DND-41 (cell line): ENCODE measurements at regions not wholly inside any gene's neighbourhood (a gene's known extent, or its start where the extent isn't known, plus 50 kb on each side); places are given as distances from the start of the nearest gene placed in this dataset.
A peak's percentile ranks its signal among the peaks of the same experiment; 100 is the strongest.

Experiments
- ATAC-seq: fragments of 200-7000 bp; cut with Tn5 transposase; 3 replicates; pipeline ENCODE4 v1.9.1; 2021; ENCODE audit warnings: low read depth; ENCODE audit not compliant: insufficient read depth
- DNase-seq: peaks from one replicate; pipeline ENCODE4 v3.0.0-alpha.2; 2020
- H2AFZ ChIP-seq: 2 replicates; pipeline ENCODE4 v1.6.0; 2012; ENCODE audit warnings: low read depth, low read length
- H3K27ac ChIP-seq: 2 replicates; pipeline ENCODE4 v1.5.1; 2012; ENCODE audit warnings: low read length, inconsistent platforms
- H3K27me3 ChIP-seq: fragments of 200-600 bp; sonication (generic); 2 replicates; pipeline ENCODE4 v1.6.0; 2012; ENCODE audit warnings: low read length, mild to moderate bottlenecking, inconsistent platforms; ENCODE audit not compliant: insufficient read depth, poor library complexity
- H3K36me3 ChIP-seq: 2 replicates; pipeline ENCODE4 v1.5.1; 2012; ENCODE audit warnings: low read length, inconsistent platforms; ENCODE audit not compliant: insufficient read depth
- H3K4me1 ChIP-seq: 2 replicates; pipeline ENCODE4 v1.5.1; 2012; ENCODE audit warnings: mild to moderate bottlenecking, low read length; ENCODE audit not compliant: insufficient read depth
- H3K4me2 ChIP-seq: 2 replicates; pipeline ENCODE4 v1.6.0; 2012; ENCODE audit warnings: mild to moderate bottlenecking, moderate library complexity, low read length, inconsistent platforms; ENCODE audit not compliant: insufficient read depth
- H3K4me3 ChIP-seq, 2 experiments: fragments of 200-600 bp in 1 of 2; shearing (Covaris generic) in 1 of 2; 2 replicates each; pipeline ENCODE4 v1.5.1; 2012 to 2016; ENCODE audit warnings: inconsistent platforms in 2 of 2, low read length in 2 of 2, mild to moderate bottlenecking in 2 of 2, low read depth in 1 of 2, moderate library complexity in 1 of 2
- H3K79me2 ChIP-seq: 2 replicates; pipeline ENCODE4 v1.6.0; 2012; ENCODE audit warnings: low read length, inconsistent platforms; ENCODE audit not compliant: insufficient read depth
- H3K9ac ChIP-seq: 2 replicates; pipeline ENCODE4 v1.6.0; 2012; ENCODE audit warnings: low read depth, mild to moderate bottlenecking, inconsistent platforms, low read length, moderate library complexity
- H3K9me3 ChIP-seq: 2 replicates; pipeline ENCODE4 v1.5.1; 2012; ENCODE audit warnings: low read length, moderate library complexity, mild to moderate bottlenecking, inconsistent platforms; ENCODE audit not compliant: insufficient read depth, severe bottlenecking
- H4K20me1 ChIP-seq: 2 replicates; pipeline ENCODE4 v1.6.0; 2012; ENCODE audit warnings: low read length; ENCODE audit not compliant: insufficient read depth
- EZH2 ChIP-seq: IDR thresholded peaks from 3 replicates; pipeline ENCODE4 v1.6.1; 2012; ENCODE audit warnings: borderline replicate concordance, low read depth, mild to moderate bottlenecking, moderate library complexity, low read length, inconsistent platforms; ENCODE audit not compliant: severe bottlenecking
- TF ChIP-seq, protein P1 (sequence below): IDR thresholded peaks from 2 replicates; pipeline ENCODE4 v1.5.1; 2012; ENCODE audit warnings: borderline replicate concordance, low read length, moderate library complexity, mild to moderate bottlenecking; ENCODE audit not compliant: poor library complexity, severe bottlenecking; ENCODE audit errors: extremely low read depth

- peak; percentile 30 for DNase-seq
- peak; percentile 82 for ATAC-seq
- Histone ChIP-seq H3K27me3 (no peaks in the 10 kb centered on the region), H3K4me3 (no peak overlapping the region), H3K9ac (no peak overlapping the region), H2AFZ (no peak overlapping the region), H3K36me3 (no peaks in the 10 kb centered on the region), H4K20me1 (no peaks in the 10 kb centered on the region), H3K79me2 (no peaks in the 10 kb centered on the region), H3K4me2 (no peak overlapping the region), H3K4me1 (no peaks in the 10 kb centered on the region), H3K9me3 (no peaks in the 10 kb centered on the region), H3K27ac (no peak overlapping the region)
- TF ChIP-seq, protein P1, sequence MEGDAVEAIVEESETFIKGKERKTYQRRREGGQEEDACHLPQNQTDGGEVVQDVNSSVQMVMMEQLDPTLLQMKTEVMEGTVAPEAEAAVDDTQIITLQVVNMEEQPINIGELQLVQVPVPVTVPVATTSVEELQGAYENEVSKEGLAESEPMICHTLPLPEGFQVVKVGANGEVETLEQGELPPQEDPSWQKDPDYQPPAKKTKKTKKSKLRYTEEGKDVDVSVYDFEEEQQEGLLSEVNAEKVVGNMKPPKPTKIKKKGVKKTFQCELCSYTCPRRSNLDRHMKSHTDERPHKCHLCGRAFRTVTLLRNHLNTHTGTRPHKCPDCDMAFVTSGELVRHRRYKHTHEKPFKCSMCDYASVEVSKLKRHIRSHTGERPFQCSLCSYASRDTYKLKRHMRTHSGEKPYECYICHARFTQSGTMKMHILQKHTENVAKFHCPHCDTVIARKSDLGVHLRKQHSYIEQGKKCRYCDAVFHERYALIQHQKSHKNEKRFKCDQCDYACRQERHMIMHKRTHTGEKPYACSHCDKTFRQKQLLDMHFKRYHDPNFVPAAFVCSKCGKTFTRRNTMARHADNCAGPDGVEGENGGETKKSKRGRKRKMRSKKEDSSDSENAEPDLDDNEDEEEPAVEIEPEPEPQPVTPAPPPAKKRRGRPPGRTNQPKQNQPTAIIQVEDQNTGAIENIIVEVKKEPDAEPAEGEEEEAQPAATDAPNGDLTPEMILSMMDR = peak; percentile 76
- TF ChIP-seq EZH2 = no peak
Measured at GRCh38 chr11:100575860-100576717, 111.0 kb upstream of the ARHGAP42 start.

- TF ChIP-seq, protein P1 = no peak
- TF ChIP-seq EZH2 = no peak
- no peak for DNase-seq
- Histone ChIP-seq H3K4me2 (no peak overlapping the region), H3K36me3 (no peaks in the 10 kb centered on the region), H3K4me3 (no peak overlapping the region), H3K4me1 (no peaks in the 10 kb centered on the region), H3K9me3 (no peaks in the 10 kb centered on the region), H4K20me1 (no peaks in the 10 kb centered on the region), H3K27ac (no peak overlapping the region), H3K27me3 (no peaks in the 10 kb centered on the region), H2AFZ (no peak overlapping the region), H3K79me2 (no peaks in the 10 kb centered on the region), H3K9ac (no peak overlapping the region)
- no peak for ATAC-seq
Measured at GRCh38 chr11:100576718-100577021, 110.4 kb upstream of the ARHGAP42 start.

DNA sequence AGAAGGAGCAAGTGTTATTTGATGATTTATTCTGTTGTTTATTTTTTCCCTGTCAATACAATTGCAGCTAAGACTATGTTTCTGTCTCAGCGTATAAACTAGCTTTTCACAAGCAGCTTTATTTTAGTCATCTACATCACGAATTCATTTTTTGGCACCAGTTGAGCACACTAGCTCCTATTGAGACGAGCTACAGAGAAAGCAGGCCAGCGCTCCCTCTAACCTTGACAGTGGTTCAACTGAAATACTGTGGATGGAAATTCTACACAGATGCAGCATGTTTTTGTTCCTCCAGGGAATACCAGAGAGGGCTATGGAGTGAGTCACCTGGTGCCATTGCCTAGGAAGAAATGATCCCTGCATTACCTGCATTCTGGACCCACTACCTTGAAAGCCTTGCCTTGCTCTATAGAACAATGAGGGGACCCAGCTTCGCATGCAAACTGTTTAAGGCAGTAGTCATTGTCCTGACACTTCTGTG, 108.2 kb upstream of the ARHGAP42 start:
- DNase-seq (no peak), ATAC-seq (no peak)
- Histone ChIP-seq H3K27ac (no peak overlapping the region), H3K79me2 (no peaks in the 10 kb centered on the region), H3K9me3 (no peaks in the 10 kb centered on the region), H3K9ac (no peak overlapping the region), H3K4me3 (no peak overlapping the region), H3K4me1 (no peaks in the 10 kb centered on the region), H2AFZ (no peak overlapping the region), H3K4me2 (no peak overlapping the region), H3K36me3 (no peaks in the 10 kb centered on the region), H4K20me1 (no peaks in the 10 kb centered on the region), H3K27me3 (no peaks in the 10 kb centered on the region)
- TF ChIP-seq, protein P1 = no peak
- TF ChIP-seq EZH2 = no peak
